Stimulated activated naive CD8-positive, alpha-beta T cell treated with anti-CD3 and anti-CD28 coated beads, Interleukin-15, amount 100 ng/mL, for 72 hours (primary cell): ENCODE measurements at regions not wholly inside any gene's neighbourhood (a gene's known extent, or its start where the extent isn't known, plus 50 kb on each side); places are given as distances from the start of the nearest gene placed in this dataset.
"Not testable (repeated sequence)": the region's sequence is repeated elsewhere in the genome, so short reads cannot be mapped to it uniquely, and the experiment has no call there.

Experiments
- ATAC-seq: fragments of 150-1000 bp; cut with Tn5 transposase; 2 replicates; pipeline ENCODE4 v1.10.0; 2021; ENCODE audit warnings: mild to moderate bottlenecking, moderate library complexity
- DNase-seq, 2 donors: peaks; one replicate each; pipeline ENCODE4 v3.0.0; 2021 to 2022
- H3K27ac Mint-ChIP-seq, 2 donors: one replicate each; pipeline ENCODE4 v1.8.0; 2022; ENCODE audit warnings: mild to moderate bottlenecking in 2 of 2, mixed read lengths in 2 of 2, moderate library complexity in 2 of 2
- H3K27me3 Mint-ChIP-seq: one replicate; pipeline ENCODE4 v1.8.0; 2022; ENCODE audit warnings: mixed read lengths
- H3K4me1 Mint-ChIP-seq: one replicate; pipeline ENCODE4 v1.8.0; 2022; ENCODE audit warnings: mild to moderate bottlenecking, mixed read lengths
- H3K4me3 Mint-ChIP-seq, 2 donors: one replicate each; pipeline ENCODE4 v1.8.0; 2022; ENCODE audit warnings: mild to moderate bottlenecking in 2 of 2, mixed read lengths in 2 of 2, moderate library complexity in 1 of 2
- H3K9me3 Mint-ChIP-seq, 2 donors: one replicate each; pipeline ENCODE4 v1.8.0; 2022; ENCODE audit warnings: mixed read lengths in 2 of 2

DNA sequence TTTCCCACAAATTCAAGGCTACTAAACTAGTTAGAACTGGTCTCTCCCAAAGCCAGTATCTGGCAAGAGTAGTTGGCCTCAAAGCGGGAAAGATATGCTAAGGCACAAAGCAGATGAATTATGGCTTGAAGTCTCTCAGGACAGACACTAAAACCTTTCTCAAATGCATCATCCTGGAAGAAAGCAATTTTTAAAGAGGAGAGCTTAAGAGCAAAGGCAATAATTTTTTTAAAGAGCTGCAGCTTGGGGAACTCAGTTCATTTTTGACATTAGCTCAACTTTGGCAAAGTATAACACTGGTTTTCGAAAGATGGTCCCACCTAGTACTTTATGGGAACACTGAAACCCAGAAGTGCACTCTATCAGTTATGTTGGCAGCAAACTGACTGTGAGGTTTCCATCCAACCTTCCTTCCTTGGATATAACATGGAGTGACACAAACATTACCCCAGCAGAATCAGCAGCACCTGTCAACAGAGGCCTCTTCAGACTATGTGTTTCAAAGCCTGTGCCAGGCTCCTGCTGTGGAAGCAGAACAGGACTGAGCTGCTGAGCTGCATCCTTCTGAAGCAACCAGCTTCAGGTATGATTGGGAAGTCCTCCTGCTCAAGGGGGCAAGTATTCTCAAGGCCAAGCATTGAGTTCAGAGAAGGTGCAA is 852.3 kb upstream of the HS3ST5 start:
- H3K27ac Mint-ChIP-seq, result no peak overlapping the region
- H3K9me3 Mint-ChIP-seq, result peaks cover 14 to 22% of the 10 kb centered on the region in 2 donors
- H3K27me3 Mint-ChIP-seq, result no peaks in the 10 kb centered on the region
- no peaks in the 10 kb centered on the region for H3K4me1 Mint-ChIP-seq
- DNase-seq (no peak), ATAC-seq (no peak)
- H3K4me3 Mint-ChIP-seq, result no peak overlapping the region

DNA sequence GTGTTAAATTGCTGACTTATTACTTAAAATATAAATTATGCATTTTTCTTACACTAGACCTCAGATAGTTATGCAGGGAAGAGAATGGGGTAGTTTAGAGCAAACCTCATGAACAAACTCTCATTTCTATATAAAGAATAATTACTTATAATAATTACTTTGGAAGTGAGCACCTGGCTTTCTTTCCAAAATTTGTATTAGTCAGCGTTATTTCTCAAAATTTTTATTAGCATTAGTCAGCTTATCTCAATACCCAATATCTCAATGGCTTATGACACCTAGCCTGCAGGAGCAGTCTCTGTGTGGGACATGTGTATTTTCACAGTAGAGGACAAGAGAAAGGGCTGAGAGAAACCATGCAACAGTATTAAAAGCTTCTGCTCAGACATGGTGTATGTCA is 849.2 kb upstream of the HS3ST5 start:
- no peak for DNase-seq
- Mint-ChIP-seq H3K4me1 (no peaks in the 10 kb centered on the region), H3K4me3 (no peak overlapping the region), H3K27ac (no peak overlapping the region), H3K27me3 (no peaks in the 10 kb centered on the region), H3K9me3 (peaks cover 8 to 17% of the 10 kb centered on the region in 2 donors)
- ATAC-seq, result no peak

DNA sequence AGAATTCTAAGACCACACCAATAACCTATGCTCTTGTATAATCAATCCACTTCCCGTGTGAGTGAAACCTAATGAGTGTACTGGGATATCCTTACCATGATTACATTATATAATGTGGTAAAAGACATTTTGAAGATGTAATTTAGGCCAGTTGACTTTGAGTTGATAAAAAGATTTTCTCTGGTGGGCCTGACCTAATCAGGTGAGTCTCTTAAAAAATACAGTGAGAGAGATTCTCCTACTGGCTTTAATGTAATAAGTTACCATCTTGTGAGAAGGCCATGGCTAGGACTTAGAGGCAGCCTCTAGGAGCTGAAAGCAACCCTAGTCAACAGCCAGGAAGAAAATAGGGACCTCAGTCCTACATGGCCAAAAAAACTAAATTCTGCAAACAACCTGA is 847.7 kb upstream of the HS3ST5 start:
- H3K4me3 Mint-ChIP-seq, result no peak overlapping the region
- DNase-seq, result no peak
- no peaks in the 10 kb centered on the region for H3K27me3 Mint-ChIP-seq
- H3K27ac Mint-ChIP-seq, result no peak overlapping the region
- peaks cover 8 to 17% of the 10 kb centered on the region in 2 donors for H3K9me3 Mint-ChIP-seq
- ATAC-seq, result no peak
- H3K4me1 Mint-ChIP-seq, result no peaks in the 10 kb centered on the region

DNA sequence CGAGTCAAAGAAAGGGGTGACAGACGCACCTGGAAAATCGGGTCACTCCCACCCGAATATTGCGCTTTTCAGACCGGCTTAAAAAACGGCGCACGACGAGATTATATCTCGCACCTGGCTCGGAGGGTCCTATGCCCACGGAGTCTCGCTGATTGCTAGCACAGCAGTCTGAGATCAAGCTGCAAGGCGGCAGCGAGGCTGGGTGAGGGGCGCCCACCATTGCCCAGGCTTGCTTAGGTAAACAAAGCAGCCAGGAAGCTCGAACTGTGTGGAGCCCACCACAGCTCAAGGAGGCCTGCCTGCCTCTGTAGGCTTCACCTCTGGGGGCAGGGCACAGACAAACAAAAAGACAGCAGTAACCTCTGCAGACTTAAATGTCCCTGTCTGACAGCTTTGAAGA is 832.6 kb upstream of the HS3ST5 start:
- not testable (repeated sequence) for H3K27me3 Mint-ChIP-seq, H3K27ac Mint-ChIP-seq, H3K4me3 Mint-ChIP-seq, DNase-seq, H3K9me3 Mint-ChIP-seq, H3K4me1 Mint-ChIP-seq, ATAC-seq

DNA sequence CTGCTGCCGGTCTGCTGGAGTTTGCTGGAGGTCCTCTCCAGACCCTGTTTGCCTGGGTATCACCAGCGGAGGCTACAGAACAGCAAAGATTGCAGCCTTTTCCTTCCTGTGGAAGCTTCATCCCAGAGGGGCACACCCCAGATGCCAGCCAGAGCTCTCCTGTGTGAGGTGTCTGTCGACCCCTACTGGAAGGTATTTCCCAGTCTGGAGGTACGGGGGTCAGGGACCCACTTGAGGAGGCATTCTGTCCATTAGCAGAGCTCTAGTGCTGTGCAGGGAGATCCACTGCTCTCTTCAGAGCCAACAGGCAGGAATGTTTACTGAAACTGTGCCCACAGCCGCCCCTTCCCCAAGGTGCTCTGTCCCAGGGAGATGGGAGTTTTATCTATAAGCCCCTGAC is 823.1 kb upstream of the HS3ST5 start:
- H3K9me3 Mint-ChIP-seq, result peaks cover 0 to 15% of the 10 kb centered on the region in 2 donors
- not testable (repeated sequence) for H3K27me3 Mint-ChIP-seq, DNase-seq, H3K4me1 Mint-ChIP-seq, H3K27ac Mint-ChIP-seq, ATAC-seq, H3K4me3 Mint-ChIP-seq

DNA sequence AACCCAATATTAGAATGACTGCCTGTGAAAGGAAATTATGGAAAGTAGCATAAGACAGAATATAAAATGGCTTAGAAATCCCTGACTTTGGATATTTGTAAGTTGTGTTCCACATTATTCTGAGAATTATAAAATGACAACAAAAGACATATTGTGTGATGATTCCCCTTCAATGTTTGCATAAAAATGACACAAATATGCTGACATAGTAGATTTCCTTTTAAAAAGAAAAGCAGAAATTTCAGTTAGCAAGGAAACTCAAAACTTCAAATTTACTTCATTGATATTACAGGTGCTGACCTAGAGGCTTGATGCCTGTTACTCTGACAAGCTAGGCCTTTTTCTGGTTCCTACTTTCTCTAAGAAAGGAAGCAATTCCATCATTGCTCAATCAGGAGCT is 816.9 kb upstream of the HS3ST5 start:
- Mint-ChIP-seq H3K4me3 (no peak overlapping the region), H3K9me3 (peaks cover 16 to 20% of the 10 kb centered on the region in 2 donors)
- no peak for ATAC-seq

DNA sequence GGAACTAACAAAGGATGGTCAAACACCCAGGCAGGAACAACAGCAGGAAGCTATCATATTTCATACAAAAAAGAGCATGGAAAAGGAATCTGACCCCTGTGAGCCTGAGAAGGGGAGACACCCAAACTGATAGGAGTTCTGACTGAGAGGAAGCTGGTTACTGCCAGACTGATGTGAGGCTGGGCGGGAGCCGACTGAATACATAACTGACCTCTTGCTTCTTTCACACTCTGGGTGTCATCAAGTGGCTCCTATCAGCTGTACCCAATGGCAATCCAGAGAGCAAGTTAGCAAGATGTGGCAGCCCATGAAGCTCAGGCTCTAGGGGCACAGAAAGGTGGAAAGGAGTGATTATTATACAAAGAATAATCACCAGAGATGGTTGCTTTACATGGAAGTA is 795.1 kb upstream of the HS3ST5 start:
- DNase-seq (no peak), ATAC-seq (no peak)
- Mint-ChIP-seq H3K9me3 (peaks cover 0 to 22% of the 10 kb centered on the region in 2 donors), H3K4me3 (no peak overlapping the region), H3K4me1 (no peaks in the 10 kb centered on the region), H3K27ac (no peak overlapping the region), H3K27me3 (no peaks in the 10 kb centered on the region)

More for the DNA sequence above, 816.9 kb upstream of the HS3ST5 start:
- DNase-seq, result no peak
- Mint-ChIP-seq H3K4me1 (no peaks in the 10 kb centered on the region), H3K27me3 (no peaks in the 10 kb centered on the region), H3K27ac (no peak overlapping the region)

DNA sequence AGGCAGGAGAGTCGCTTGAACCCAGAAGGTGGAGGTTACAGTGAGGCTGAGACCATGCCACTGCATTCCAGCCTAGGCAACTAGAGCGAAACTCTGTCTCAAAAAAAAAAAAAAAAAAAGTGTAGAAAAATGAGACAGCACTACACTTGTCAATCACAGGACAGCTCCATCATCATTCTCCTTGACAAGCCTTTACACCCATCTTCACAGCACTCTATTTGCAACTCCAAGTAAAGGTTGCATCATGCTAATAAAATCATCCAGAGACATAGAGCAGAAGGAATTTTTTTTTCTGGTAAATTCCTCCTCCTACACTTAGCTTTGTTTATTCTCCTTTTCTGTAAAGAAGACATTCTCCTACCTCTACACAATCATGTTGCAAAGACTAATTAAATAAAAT is 791.0 kb upstream of the HS3ST5 start:
- H3K4me1 Mint-ChIP-seq, result no peaks in the 10 kb centered on the region
- no peak for ATAC-seq
- H3K4me3 Mint-ChIP-seq, result no peak overlapping the region
- peaks cover 0 to 23% of the 10 kb centered on the region in 2 donors for H3K9me3 Mint-ChIP-seq
- no peak for DNase-seq
- H3K27me3 Mint-ChIP-seq, result no peaks in the 10 kb centered on the region
- no peak overlapping the region for H3K27ac Mint-ChIP-seq

DNA sequence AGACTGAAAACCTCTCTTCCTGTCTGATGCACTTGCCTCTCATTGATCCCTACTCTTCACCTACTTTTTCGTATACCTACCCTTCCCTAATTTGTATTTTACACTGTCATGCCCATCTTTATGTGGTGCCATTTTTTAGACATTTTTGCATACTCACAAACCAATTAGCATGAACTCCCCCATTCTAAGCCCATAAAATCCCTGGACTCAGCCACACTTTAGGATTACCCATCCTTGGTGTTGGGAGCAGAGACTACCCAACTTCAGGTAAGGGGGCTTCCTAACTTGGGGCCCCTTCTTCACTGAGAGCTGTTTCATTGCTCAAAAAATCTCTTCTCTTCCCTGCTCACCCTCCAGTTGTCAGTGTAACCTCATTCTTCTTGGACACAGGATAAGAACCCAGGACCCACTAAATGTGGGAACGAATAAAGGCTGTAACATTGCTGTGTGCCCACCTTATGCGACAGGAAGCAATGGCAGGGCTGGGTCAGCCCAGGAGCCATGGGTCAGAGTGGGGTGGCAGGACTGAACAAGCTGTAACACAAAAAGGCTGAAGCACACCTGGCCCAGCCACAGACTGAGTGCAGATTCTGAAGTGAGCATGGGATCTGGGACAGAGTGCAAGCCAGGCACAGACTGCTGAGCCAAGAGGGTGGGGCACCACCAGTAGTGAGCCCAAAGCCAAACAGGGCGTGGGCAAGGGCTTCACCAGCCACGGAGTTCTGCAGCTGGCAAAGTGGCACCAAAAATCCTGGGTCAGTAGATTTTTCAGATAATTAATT is 789.1 kb upstream of the HS3ST5 start:
- Mint-ChIP-seq H3K27ac (no peak overlapping the region), H3K9me3 (peaks cover 0 to 16% of the 10 kb centered on the region in 2 donors), H3K27me3 (no peaks in the 10 kb centered on the region), H3K4me3 (no peak overlapping the region), H3K4me1 (no peaks in the 10 kb centered on the region)
- DNase-seq (no peak), ATAC-seq (no peak)

DNA sequence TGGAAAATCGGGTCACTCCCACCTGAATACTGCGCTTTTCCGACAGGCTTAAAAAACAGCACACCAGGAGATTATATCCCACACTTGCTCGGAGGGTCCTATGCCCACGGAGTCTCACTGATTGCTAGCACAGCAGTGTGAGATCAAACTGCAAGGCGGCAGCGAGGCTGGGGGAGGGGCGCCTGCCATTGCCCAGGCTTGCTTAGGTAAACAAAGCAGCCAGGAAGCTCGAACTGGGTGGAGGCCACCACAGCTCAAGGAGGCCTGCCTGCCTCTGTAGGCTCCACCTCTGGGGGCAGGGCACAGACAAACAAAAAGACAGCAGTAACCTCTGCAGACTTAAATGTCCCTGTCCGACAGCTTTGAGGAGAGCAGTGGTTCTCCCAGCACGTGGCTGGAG is 778.7 kb upstream of the HS3ST5 start:
- DNase-seq, H3K4me1 Mint-ChIP-seq, ATAC-seq, H3K27ac Mint-ChIP-seq, H3K9me3 Mint-ChIP-seq, H3K4me3 Mint-ChIP-seq, H3K27me3 Mint-ChIP-seq: not testable (repeated sequence)

DNA sequence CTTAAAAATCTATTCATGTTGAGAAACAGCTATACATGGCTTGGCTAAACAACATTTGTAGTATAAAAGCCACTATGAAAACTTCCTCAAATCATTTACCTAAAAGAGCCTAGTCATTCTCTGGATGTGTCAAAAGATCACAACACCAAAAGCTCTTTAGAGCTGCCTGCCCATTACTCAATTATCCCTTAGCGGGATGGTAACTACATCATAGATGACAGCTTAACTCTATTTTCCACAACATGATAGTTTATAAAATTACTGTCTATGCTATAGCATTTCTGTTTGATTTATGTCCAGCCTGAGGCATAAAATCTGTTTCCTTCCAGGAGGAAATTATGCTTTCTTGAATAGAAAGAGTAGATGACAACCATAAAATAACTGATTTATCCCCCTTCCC is 777.6 kb upstream of the HS3ST5 start:
- DNase-seq (no peak), ATAC-seq (no peak)
- peaks cover 4 to 5% of the 10 kb centered on the region in 2 donors for H3K9me3 Mint-ChIP-seq
- no peak overlapping the region for H3K27ac Mint-ChIP-seq
- no peaks in the 10 kb centered on the region for H3K27me3 Mint-ChIP-seq
- no peaks in the 10 kb centered on the region for H3K4me1 Mint-ChIP-seq
- H3K4me3 Mint-ChIP-seq, result no peak overlapping the region

DNA sequence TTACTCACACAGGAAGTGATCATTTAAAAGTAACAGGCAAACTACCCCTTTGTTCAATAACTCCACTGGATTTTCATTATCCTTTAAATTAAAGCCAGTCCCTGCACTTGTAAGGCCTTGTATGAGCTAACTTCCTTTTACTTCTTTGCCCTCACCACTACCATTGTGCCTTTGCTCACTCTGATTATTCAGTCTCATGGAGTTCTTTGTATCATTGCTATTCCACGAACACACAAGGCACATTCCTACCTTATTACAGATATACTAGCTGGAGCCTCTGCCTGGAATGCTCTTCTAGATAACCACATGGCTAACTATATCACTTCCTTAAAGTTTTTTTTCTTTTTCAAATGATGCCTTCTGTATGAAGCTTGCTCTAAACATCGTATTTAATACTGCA is 748.6 kb upstream of the HS3ST5 start:
- ATAC-seq (no peak), DNase-seq (no peak)
- H3K27ac Mint-ChIP-seq, result no peak overlapping the region
- peaks cover 4 to 34% of the 10 kb centered on the region in 2 donors for H3K9me3 Mint-ChIP-seq
- no peaks in the 10 kb centered on the region for H3K4me1 Mint-ChIP-seq
- no peaks in the 10 kb centered on the region for H3K27me3 Mint-ChIP-seq
- H3K4me3 Mint-ChIP-seq, result no peak overlapping the region

DNA sequence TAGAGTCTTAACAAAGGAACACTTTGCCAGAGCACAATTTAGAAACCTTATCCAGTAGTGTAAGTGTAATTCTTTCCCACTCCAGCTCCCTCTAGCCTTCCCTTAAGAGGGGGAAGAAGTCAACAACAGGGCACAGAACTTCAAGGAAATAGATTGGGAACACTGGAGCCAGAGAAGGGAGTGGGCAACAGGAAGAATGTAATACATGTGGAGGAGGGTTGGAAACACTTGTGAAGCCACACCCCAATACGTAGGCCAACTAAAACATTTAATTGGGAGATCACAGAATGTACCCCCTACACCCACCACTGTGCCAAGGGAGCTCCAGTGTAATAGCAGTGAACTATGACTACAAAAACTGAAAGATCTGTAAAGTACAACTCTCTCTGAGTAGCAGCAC is 735.7 kb upstream of the HS3ST5 start:
- no peak overlapping the region for H3K4me3 Mint-ChIP-seq
- H3K9me3 Mint-ChIP-seq, result peaks cover 21 to 30% of the 10 kb centered on the region in 2 donors
- no peak for ATAC-seq
- H3K27ac Mint-ChIP-seq, result no peak overlapping the region
- H3K4me1 Mint-ChIP-seq, result no peaks in the 10 kb centered on the region
- no peak for DNase-seq
- H3K27me3 Mint-ChIP-seq, result no peaks in the 10 kb centered on the region

DNA sequence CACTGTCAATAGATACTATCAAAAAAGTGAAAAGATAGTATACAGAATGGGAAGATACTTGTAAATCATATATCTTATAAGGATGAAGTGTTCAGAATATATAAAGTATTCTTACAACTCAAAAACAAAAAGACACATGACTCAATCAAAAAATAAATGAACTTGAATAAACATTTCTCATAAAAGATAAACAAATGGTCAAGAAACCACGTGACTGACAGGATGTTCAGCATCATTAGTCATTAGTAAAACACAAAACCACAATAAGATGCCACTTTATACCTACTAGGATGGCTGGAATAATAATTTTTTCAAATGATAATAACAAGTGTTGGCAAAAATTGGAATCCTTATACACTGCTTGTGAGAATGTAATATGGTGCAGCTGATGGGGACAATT is 729.1 kb upstream of the HS3ST5 start:
- Mint-ChIP-seq H3K27ac (no peak overlapping the region), H3K27me3 (no peaks in the 10 kb centered on the region), H3K4me1 (no peaks in the 10 kb centered on the region), H3K9me3 (peaks cover 9 to 11% of the 10 kb centered on the region in 2 donors), H3K4me3 (no peak overlapping the region)
- ATAC-seq, result no peak
- DNase-seq, result no peak

DNA sequence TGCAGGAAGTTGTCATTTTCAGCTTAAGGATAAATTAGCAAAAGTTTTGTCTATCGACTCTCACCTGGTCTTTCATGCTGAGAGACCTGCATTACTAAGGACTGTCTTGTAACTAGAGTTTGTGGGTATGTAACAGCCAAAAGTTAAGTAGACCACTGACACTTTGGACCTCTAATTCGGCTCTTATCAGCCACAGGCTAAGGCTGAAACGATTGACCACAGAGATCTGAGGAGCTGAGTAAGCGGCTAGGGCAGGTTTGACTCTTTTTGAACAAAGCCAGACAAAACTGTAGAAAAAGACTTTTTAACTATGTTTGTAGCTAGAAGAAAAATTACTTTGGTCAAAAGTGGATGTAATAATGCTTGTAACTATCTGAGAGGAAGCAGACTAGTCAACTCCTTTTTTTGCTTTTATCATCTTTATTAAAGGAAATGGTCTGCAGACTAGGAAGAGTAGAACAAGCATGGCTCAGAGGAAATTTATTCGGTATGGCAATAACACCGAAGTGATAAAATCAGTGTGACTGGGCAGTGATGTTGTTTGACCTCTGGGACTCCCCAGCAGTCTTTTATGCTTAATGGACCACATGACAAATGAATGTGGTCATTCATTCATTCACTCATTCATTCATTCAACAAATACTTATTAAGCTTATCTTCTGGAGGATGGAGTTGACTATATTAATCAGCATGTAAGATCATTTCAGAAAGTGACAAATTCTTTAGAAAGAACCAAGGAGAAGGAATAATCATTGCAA is 725.0 kb upstream of the HS3ST5 start:
- Mint-ChIP-seq H3K27me3 (no peaks in the 10 kb centered on the region), H3K27ac (no peak overlapping the region), H3K4me3 (no peak overlapping the region), H3K9me3 (peaks cover 5 to 7% of the 10 kb centered on the region in 2 donors), H3K4me1 (no peaks in the 10 kb centered on the region)
- ATAC-seq (no peak), DNase-seq (no peak)

DNA sequence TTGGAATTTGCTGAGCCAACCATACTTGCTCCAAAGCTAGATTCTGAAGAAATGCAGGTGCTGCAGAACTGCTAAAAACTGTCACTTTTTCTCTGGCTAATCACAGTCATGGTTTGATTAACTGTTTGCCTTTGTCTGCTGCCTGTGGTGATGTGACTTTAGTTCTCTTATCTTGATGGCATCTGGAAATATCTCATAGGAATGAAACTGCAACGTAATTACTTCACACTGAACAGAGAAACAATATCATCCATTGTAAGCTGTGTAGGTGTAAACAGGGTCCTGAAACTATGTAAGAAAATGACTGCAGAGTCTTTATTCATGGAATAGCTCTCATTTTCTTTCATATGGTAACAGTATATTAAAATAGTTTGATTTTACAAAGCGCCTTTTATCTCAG is 721.9 kb upstream of the HS3ST5 start:
- no peaks in the 10 kb centered on the region for H3K4me1 Mint-ChIP-seq
- ATAC-seq (no peak), DNase-seq (no peak)
- H3K4me3 Mint-ChIP-seq, result no peak overlapping the region
- no peaks in the 10 kb centered on the region for H3K27me3 Mint-ChIP-seq
- peaks cover 0 to 10% of the 10 kb centered on the region in 2 donors for H3K9me3 Mint-ChIP-seq
- no peak overlapping the region for H3K27ac Mint-ChIP-seq
